Gastrocnemius medialis (tissue), 4 donors: ENCODE measurements at regions not wholly inside any gene's neighbourhood (a gene's known extent, or its start where the extent isn't known, plus 50 kb on each side); places are given as distances from the start of the nearest gene placed in this dataset.

Source experiments
- CTCF ChIP-seq, 5 experiments: fragments of 450-650 bp in 3 of 5; fragments of 200-600 bp in 2 of 5; sonication (generic) in 2 of 5; IDR thresholded peaks in 4 of 5; conservative IDR thresholded peaks in 1 of 5; 1 replicate in 4 of 5; 2 replicates in 1 of 5; pipeline ENCODE4 v1.5.1; 2016 to 2019; ENCODE audit warnings: antibody characterized with exemption in 5 of 5, mild to moderate bottlenecking in 3 of 5, moderate library complexity in 3 of 5
- POLR2A ChIP-seq, 2 donors: fragments of 450-650 bp; IDR thresholded peaks; one replicate each; pipeline ENCODE4 v1.6.1; 2017; ENCODE audit warnings: antibody characterized with exemption in 2 of 2, mild to moderate bottlenecking in 2 of 2, moderate library complexity in 2 of 2

DNA sequence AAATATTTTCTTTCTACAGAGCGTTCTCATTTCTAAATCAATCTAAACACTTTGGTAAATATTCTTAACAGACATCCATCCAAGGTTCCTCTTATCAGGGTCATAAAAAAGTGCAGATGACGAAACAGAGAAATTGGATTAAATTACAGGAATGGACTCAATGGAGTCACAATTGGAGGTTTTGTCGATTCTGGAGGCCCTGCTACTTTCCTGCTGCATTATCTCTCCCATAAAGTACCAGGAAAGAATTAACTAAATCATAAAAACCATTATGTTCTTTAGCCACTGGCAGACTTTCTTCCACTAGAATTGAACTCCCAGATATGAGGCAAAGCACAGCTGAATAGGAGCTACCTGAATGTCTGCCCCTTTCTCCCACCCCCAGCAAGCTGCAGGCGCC lies 610.6 kb downstream of the HDGFL1 start:
- TF ChIP-seq CTCF (IDR thresholded peaks at IDR 0.05 in 4 of 5, conservative IDR thresholded peaks at IDR 0.05 in 1 of 5), result no peak
- no peak for TF ChIP-seq POLR2A (IDR thresholded peaks at IDR 0.05)
